Inflammatory macrophage treated with lipopolysaccharide for 4 hours (primary cell): ENCODE measurements at regions not wholly inside any gene's neighbourhood (a gene's known extent, or its start where the extent isn't known, plus 50 kb on each side); places are given as distances from the start of the nearest gene placed in this dataset.
"Not testable (repeated sequence)": the region's sequence is repeated elsewhere in the genome, so short reads cannot be mapped to it uniquely, and the experiment has no call there.

Experiments used
- DNase-seq: peaks from one replicate; pipeline ENCODE4 v3.0.0-alpha.2; 2020

GRCh38 chr10:78212060-78212785 is 178.6 kb downstream of the RPS24 start:
- no peak for DNase-seq

- no peak for DNase-seq
Measured at GRCh38 chr10:78212786-78213175, 179.1 kb downstream of the RPS24 start.

GRCh38 chr10:78214955-78215354 is 181.3 kb downstream of the RPS24 start:
- DNase-seq: no peak

GRCh38 chr10:78215645-78216044 is 182.0 kb downstream of the RPS24 start:
- DNase-seq: no peak

- DNase-seq: no peak
Measured at GRCh38 chr10:78217336-78217735, 183.7 kb downstream of the RPS24 start.

- DNase-seq: no peak
Measured at GRCh38 chr10:78218798-78219490, 185.3 kb downstream of the RPS24 start.

GRCh38 chr10:78219568-78219967 is 185.9 kb downstream of the RPS24 start:
- not testable (repeated sequence) for DNase-seq

- no peak for DNase-seq
Measured at GRCh38 chr10:78220781-78221180, 187.1 kb downstream of the RPS24 start.

- no peak for DNase-seq
Measured at GRCh38 chr10:78222096-78222790, 188.6 kb downstream of the RPS24 start.

GRCh38 chr10:78223088-78223487 is 189.4 kb downstream of the RPS24 start:
- no peak for DNase-seq

GRCh38 chr10:78224602-78225001 is 190.9 kb downstream of the RPS24 start:
- no peak for DNase-seq

GRCh38 chr10:78225594-78225993 is 191.9 kb downstream of the RPS24 start:
- DNase-seq: no peak

- DNase-seq: no peak
Measured at GRCh38 chr10:78229489-78229888, 195.8 kb downstream of the RPS24 start.

- DNase-seq: no peak
Measured at GRCh38 chr10:78229950-78230675, 196.4 kb downstream of the RPS24 start.

GRCh38 chr10:78231327-78231726 is 197.7 kb downstream of the RPS24 start:
- no peak for DNase-seq

GRCh38 chr10:78231939-78232338 is 198.3 kb downstream of the RPS24 start:
- DNase-seq: peak; percentile 33

- no peak for DNase-seq
Measured at GRCh38 chr10:78236416-78237015, 202.9 kb downstream of the RPS24 start.

- DNase-seq: peak; percentile 33
Measured at GRCh38 chr10:78237951-78238350, 204.3 kb downstream of the RPS24 start.

- DNase-seq: no peak
Measured at GRCh38 chr10:78247266-78247665, 213.6 kb downstream of the RPS24 start.

- DNase-seq: no peak
Measured at GRCh38 chr10:78247821-78248220, 214.2 kb downstream of the RPS24 start.

- peak; percentile 25 for DNase-seq
Measured at GRCh38 chr10:78248651-78249464, 215.2 kb downstream of the RPS24 start.

GRCh38 chr10:78249690-78250089 is 216.0 kb downstream of the RPS24 start:
- DNase-seq: no peak
